ENCODE measurements at regions not wholly inside any gene's neighbourhood (a gene's known extent, or its start where the extent isn't known, plus 50 kb on each side); places are given as distances from the start of the nearest gene placed in this dataset.

GRCh38 chr6:16078064-16078463 lies 50.8 kb upstream of the MYLIP start:
- DNase-seq: no peak

GRCh38 chr6:16069671-16070070 lies 59.2 kb upstream of the MYLIP start:
- no peak for DNase-seq

GRCh38 chr6:16069222-16069621 lies 59.7 kb upstream of the MYLIP start:
- DNase-seq: no peak

- DNase-seq: no peak
Observed at GRCh38 chr6:16067568-16067967, 61.3 kb upstream of the MYLIP start.

- no peak for DNase-seq
Observed at GRCh38 chr6:16064671-16065072, 64.2 kb upstream of the MYLIP start.

GRCh38 chr6:16063580-16063979 lies 65.3 kb upstream of the MYLIP start:
- DNase-seq: no peak

GRCh38 chr6:16061818-16062217 lies 67.1 kb upstream of the MYLIP start:
- no peak for DNase-seq

- no peak for DNase-seq
Observed at GRCh38 chr6:16060039-16060438, 68.8 kb upstream of the MYLIP start.

GRCh38 chr6:16059496-16059895 lies 69.4 kb upstream of the MYLIP start:
- DNase-seq: no peak

GRCh38 chr6:16058929-16059345 lies 69.9 kb upstream of the MYLIP start:
- DNase-seq: no peak

GRCh38 chr6:16058201-16058928 lies 70.5 kb upstream of the MYLIP start:
- DNase-seq: no peak

- DNase-seq: no peak
Observed at GRCh38 chr6:16057446-16057845, 71.4 kb upstream of the MYLIP start.

GRCh38 chr6:16056263-16056870 lies 72.5 kb upstream of the MYLIP start:
- no peak for DNase-seq

GRCh38 chr6:16055852-16056251 lies 73.0 kb upstream of the MYLIP start:
- no peak for DNase-seq

- no peak for DNase-seq
Observed at GRCh38 chr6:16049168-16049567, 79.7 kb upstream of the MYLIP start.

- no peak for DNase-seq
Observed at GRCh38 chr6:16048221-16048620, 80.7 kb upstream of the MYLIP start.

GRCh38 chr6:16047435-16047990 lies 81.4 kb upstream of the MYLIP start:
- DNase-seq: no peak

- no peak for DNase-seq
Observed at GRCh38 chr6:16045238-16045637, 83.6 kb upstream of the MYLIP start.

GRCh38 chr6:16044211-16044643 lies 84.7 kb upstream of the MYLIP start:
- no peak for DNase-seq

- no peak for DNase-seq
Observed at GRCh38 chr6:16043171-16044135, 85.4 kb upstream of the MYLIP start.

- no peak for DNase-seq
Observed at GRCh38 chr6:16042751-16043150, 86.1 kb upstream of the MYLIP start.

GRCh38 chr6:16041327-16041726 lies 87.6 kb upstream of the MYLIP start:
- DNase-seq: no peak

GRCh38 chr6:16040628-16040974 lies 88.3 kb upstream of the MYLIP start:
- no peak for DNase-seq
